ENCODE measurements at regions not wholly inside any gene's neighbourhood (a gene's known extent, or its start where the extent isn't known, plus 50 kb on each side); places are given as distances from the start of the nearest gene placed in this dataset.
"Not testable (repeated sequence)": the region's sequence is repeated elsewhere in the genome, so short reads cannot be mapped to it uniquely, and the experiment has no call there.

DNA sequence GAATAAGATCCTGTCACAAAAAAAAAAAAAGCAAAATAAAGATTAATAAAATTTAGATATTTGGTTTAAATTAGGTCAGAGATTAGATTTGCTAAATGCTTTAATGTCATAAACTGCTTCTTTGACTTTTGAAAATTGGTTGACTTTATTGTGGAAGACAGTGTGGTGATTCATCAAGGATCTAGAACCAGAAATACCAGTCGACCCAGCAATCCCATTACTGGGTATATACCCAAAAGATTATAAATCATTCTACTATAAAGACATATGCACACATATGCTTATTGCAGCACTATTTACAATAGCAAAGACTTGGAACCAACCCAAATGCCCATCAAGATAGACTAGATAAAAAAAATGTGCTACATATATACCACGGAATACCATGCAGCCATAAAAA lies 54.2 kb upstream of the GPD1L start:
- H3K36me3 ChIP-seq; H3K4me1 ChIP-seq (replicated peaks); H3K4me3 ChIP-seq; intact Hi-C loops (cut with DNase I); H3K9me3 ChIP-seq; H3K27ac ChIP-seq; H3K27me3 ChIP-seq (replicated peaks; ENCODE audit: insufficient read depth): not testable (repeated sequence)
- TF ChIP-seq POLR2AphosphoS5 (IDR thresholded peaks at IDR 0.05), result peak; percentile 55
- peak; percentile 40 for DNase-seq (ENCODE audit: low spot score)
- 32% methylated on average over 2 of the region's 2 CpGs for WGBS

DNA sequence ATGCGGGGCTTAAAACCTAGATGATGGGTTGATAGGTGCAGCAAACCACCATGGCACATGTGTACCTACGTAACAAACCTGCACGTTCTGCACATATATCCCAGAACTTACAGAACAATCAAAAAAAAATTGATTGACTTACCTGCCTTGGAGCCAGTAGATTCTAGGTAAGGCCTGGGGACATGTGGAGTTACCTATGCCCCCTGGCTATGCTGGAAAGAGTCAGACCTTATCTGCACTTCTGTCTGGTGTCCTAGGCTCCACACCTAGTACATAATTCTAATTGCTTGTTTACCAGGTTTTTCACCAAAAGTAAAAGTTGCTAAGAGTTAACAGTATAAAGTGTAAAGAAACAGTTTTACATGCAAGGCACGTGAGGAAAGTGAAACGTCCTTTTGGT lies 53.6 kb upstream of the GPD1L start:
- H3K36me3 ChIP-seq; H3K4me1 ChIP-seq (replicated peaks); DNase-seq (ENCODE audit: low spot score); H3K9me3 ChIP-seq; H3K27me3 ChIP-seq (replicated peaks; ENCODE audit: insufficient read depth); intact Hi-C loops (cut with DNase I); H3K27ac ChIP-seq; H3K4me3 ChIP-seq: not testable (repeated sequence)
- WGBS, result 76% methylated on average over 5 of the region's 5 CpGs

DNA sequence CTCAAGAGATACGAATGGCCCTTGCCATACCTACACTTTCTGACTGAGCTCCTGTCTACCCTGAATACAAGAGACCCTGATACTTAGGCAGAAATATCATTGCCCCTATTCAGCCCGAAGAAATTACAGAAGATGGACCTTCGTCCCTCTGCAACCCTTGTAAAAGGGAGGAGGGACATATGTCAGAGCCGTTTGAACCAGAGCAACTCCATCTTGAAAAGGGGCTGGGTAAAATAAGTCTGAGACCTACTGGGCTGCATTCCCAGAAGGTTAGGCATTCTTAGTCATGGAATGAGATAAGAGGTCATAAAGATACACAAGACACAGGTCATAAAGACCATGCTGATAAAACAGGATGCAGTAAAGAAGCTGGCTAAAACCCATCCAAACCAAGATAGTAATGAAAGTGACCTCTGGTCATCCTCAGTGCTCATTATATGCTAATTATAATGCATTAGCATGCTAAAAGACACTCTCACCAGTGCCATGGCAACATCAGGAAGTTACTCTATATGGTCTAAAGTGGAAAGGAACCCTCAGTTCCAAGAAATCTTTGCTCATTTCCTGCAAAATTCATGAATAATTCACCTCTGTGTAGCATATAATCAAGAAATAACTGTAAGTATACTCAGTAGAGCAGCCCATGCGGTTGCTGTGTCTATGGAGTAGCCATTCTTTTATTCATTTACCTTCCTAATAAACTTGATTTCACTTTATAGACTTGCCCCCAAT lies 49.7 kb upstream of the GPD1L start:
- Histone ChIP-seq H3K4me3 (no peak overlapping the region), H3K27me3 (replicated peaks; ENCODE audit: insufficient read depth) (no peaks in the 10 kb centered on the region), H3K4me1 (replicated peaks) (no peaks in the 10 kb centered on the region), H3K36me3 (no peaks in the 10 kb centered on the region), H3K27ac (no peak overlapping the region), H3K9me3 (no peaks in the 10 kb centered on the region)
- TF ChIP-seq, protein P1, sequence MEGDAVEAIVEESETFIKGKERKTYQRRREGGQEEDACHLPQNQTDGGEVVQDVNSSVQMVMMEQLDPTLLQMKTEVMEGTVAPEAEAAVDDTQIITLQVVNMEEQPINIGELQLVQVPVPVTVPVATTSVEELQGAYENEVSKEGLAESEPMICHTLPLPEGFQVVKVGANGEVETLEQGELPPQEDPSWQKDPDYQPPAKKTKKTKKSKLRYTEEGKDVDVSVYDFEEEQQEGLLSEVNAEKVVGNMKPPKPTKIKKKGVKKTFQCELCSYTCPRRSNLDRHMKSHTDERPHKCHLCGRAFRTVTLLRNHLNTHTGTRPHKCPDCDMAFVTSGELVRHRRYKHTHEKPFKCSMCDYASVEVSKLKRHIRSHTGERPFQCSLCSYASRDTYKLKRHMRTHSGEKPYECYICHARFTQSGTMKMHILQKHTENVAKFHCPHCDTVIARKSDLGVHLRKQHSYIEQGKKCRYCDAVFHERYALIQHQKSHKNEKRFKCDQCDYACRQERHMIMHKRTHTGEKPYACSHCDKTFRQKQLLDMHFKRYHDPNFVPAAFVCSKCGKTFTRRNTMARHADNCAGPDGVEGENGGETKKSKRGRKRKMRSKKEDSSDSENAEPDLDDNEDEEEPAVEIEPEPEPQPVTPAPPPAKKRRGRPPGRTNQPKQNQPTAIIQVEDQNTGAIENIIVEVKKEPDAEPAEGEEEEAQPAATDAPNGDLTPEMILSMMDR (IDR thresholded peaks at IDR 0.05), result no peak
- TF ChIP-seq POLR2A (IDR thresholded peaks at IDR 0.05), result no peak
- TF ChIP-seq POLR2AphosphoS5 (IDR thresholded peaks at IDR 0.05), result no peak
- intact Hi-C loops (cut with DNase I), result no loop called here
- DNase-seq (ENCODE audit: low spot score), result no peak
- 74% methylated on average over 5 of the region's 5 CpGs for WGBS

Small RNAs in the stretch of these regions (small RNA-seq; reads per million reads assigned to genes)
- gene RF00019, result 0 reads per million in 2 donors

Measured in prostate gland (tissue), 2 donors.